WTC11 (cell line): ENCODE measurements at regions not wholly inside any gene's neighbourhood (a gene's known extent, or its start where the extent isn't known, plus 50 kb on each side); places are given as distances from the start of the nearest gene placed in this dataset.

Experiments used
- ATAC-seq: fragments of 200-7000 bp; cut with Tn5 transposase; 2 replicates; pipeline ENCODE4 v1.10.0; 2021; ENCODE audit warnings: mild to moderate bottlenecking, moderate library complexity
- CTCF ChIA-PET: fragments of 300-600 bp; sonication (Branson Sonifier 250); formaldehyde crosslinking; loops from one replicate; lab custom pipeline; 2021; ENCODE audit warnings: antibody characterized with exemption; lab: Charles Lee
- POLR2A ChIA-PET: fragments of 350-600 bp; sonication (Branson Sonifier 250); formaldehyde crosslinking; loops from one replicate; lab custom pipeline; 2021; ENCODE audit warnings: antibody characterized with exemption; lab: Charles Lee
- DNase-seq: peaks from one replicate; pipeline ENCODE4 v3.0.0; 2021; ENCODE audit warnings: low spot score
- H3K27ac Mint-ChIP-seq: 2 replicates; pipeline ENCODE4 v1.8.0; 2021; ENCODE audit warnings: mixed read lengths
- H3K27me3 Mint-ChIP-seq: 2 replicates; pipeline ENCODE4 v1.8.0; 2021; ENCODE audit warnings: low read depth, mild to moderate bottlenecking, moderate library complexity, mixed read lengths
- H3K36me3 Mint-ChIP-seq: 2 replicates; pipeline ENCODE4 v1.8.0; 2021; ENCODE audit warnings: mixed read lengths
- H3K4me1 Mint-ChIP-seq: 2 replicates; pipeline ENCODE4 v1.8.0; 2022; ENCODE audit warnings: mixed read lengths
- H3K4me3 Mint-ChIP-seq: 2 replicates; pipeline ENCODE4 v1.8.0; 2021; ENCODE audit warnings: mild to moderate bottlenecking, moderate library complexity, mixed read lengths
- H3K9me3 Mint-ChIP-seq: 2 replicates; pipeline ENCODE4 v1.8.0; 2021; ENCODE audit warnings: mixed read lengths
- FOXK1 ChIP-seq: sonication (generic); formaldehyde crosslinking; IDR thresholded peaks from 2 replicates; pipeline ENCODE4 v1.8.0; 2022; ENCODE audit warnings: mild to moderate bottlenecking, moderate library complexity, missing genetic modification reagents
- IRF1 ChIP-seq: sonication (generic); formaldehyde crosslinking; IDR thresholded peaks from 2 replicates; pipeline ENCODE4 v1.8.0; 2023; ENCODE audit warnings: missing genetic modification reagents
- JAZF1 ChIP-seq: fragments of 250-450 bp; sonication (Bioruptor Pico); IDR thresholded peaks from 2 replicates; pipeline ENCODE4 v1.9.0; 2021; ENCODE audit warnings: moderate library complexity, mild to moderate bottlenecking, inconsistent platforms
- RORB ChIP-seq: fragments of 250-450 bp; sonication (Bioruptor Pico); IDR thresholded peaks from 2 replicates; pipeline ENCODE4 v1.9.0; 2021; ENCODE audit warnings: mild to moderate bottlenecking
- TP53 ChIP-seq: sonication (generic); formaldehyde crosslinking; IDR thresholded peaks from 2 replicates; pipeline ENCODE4 v1.8.1; 2023; ENCODE audit warnings: mild to moderate bottlenecking, missing genetic modification reagents
- ZNF138 ChIP-seq: sonication (generic); formaldehyde crosslinking; conservative IDR thresholded peaks from 2 replicates; pipeline ENCODE4 v1.8.1; 2022; ENCODE audit warnings: mild to moderate bottlenecking, moderate library complexity, missing genetic modification reagents
- ZNF425 ChIP-seq: fragments of 250-450 bp; sonication (Bioruptor Pico); conservative IDR thresholded peaks from 2 replicates; pipeline ENCODE4 v1.9.0; 2021; ENCODE audit warnings: mild to moderate bottlenecking
- ZNF512 ChIP-seq: sonication (generic); formaldehyde crosslinking; IDR thresholded peaks from 2 replicates; pipeline ENCODE4 v1.8.1; 2022; ENCODE audit warnings: missing genetic modification reagents, borderline replicate concordance
- TF ChIP-seq, protein P1 (sequence below): fragments of 250-450 bp; sonication (Bioruptor Pico); IDR thresholded peaks from 2 replicates; pipeline ENCODE4 v1.9.0; 2021; ENCODE audit warnings: mild to moderate bottlenecking

DNA sequence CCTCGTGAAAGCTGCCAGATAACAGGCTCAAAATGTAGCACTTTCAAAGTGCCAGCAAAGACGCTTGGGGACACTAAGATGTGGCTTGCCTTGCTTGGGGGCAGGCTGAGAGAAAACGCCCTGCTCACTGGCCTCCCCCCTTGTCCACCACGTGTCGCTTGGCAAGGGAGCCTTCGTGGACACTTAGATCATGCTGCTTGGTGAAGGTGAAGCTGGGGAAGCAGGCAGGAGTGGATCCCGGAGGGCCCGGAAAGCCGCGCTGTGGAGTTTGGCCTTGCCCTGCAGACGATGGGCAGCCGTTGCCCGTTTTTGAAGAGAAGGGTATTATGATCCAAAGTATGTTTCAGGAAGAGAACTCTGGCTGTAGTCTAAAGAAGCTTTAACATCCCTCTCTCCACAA, 53.4 kb upstream of the BDKRB2 start (continued):
- no peak for TF ChIP-seq ZNF425 (CRISPR knock-in tag)

- no peak for TF ChIP-seq RORB (CRISPR knock-in tag)
- TF ChIP-seq ZNF138 (CRISPR knock-in tag) = no peak
- no peak for TF ChIP-seq FOXK1
- TF ChIP-seq, protein P1, sequence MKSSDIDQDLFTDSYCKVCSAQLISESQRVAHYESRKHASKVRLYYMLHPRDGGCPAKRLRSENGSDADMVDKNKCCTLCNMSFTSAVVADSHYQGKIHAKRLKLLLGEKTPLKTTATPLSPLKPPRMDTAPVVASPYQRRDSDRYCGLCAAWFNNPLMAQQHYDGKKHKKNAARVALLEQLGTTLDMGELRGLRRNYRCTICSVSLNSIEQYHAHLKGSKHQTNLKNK (CRISPR knock-in tag) = no peak
- TF ChIP-seq JAZF1 (CRISPR knock-in tag) = no peak
- TF ChIP-seq IRF1 (CRISPR knock-in tag) = no peak
- no peak for TF ChIP-seq TP53 (CRISPR knock-in tag)
- no peak for TF ChIP-seq ZNF512 (CRISPR knock-in tag)
- Mint-ChIP-seq H3K4me3 (no peak overlapping the region), H3K4me1 (no peaks in the 10 kb centered on the region), H3K36me3 (no peaks in the 10 kb centered on the region), H3K9me3 (peaks cover 5% of the 10 kb centered on the region; the same call in 1 of the 2 replicates), H3K27me3 (no peaks in the 10 kb centered on the region; the same call in 1 of the 2 replicates), H3K27ac (no peak overlapping the region)
- DNase-seq = no peak
- POLR2A ChIA-PET = no interaction called here
- no peak for ATAC-seq
- CTCF ChIA-PET = no interaction called here
These were observed 51.6 kb upstream of the BDKRB2 start for GRCh38 chr14:96153003-96153402.
